ENCODE measurements at regions not wholly inside any gene's neighbourhood (a gene's known extent, or its start where the extent isn't known, plus 50 kb on each side); places are given as distances from the start of the nearest gene placed in this dataset.

DNA sequence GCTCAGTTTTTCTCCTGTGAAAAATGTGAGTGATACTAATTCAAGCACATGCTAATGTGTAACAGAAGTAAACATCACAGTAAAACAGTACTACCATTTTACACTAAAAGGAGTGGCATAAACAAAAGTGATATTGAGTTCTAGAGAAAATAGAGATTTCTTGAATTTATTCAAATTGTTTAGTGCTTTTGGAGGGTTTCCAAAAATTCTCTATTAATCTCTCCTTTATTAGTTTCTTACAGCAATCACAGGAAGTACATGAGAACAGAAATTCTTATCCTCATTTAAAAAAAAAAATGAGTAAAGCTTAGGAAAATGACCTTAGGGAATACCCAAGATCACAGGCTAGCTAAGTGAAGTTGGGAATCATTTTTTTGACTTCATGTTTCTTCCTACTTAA is 459.7 kb upstream of the GALNTL6 start:
- no peaks in the 10 kb centered on the region for H3K4me1 ChIP-seq (ENCODE audit: control insufficient read depth in 2 of 2, insufficient read depth in 2 of 2, low read length in 2 of 2)
- intact Hi-C loops (cut with micrococcal nuclease): no loop called here
- no peaks in the 10 kb centered on the region for H4K20me1 ChIP-seq (ENCODE audit: control insufficient read depth, insufficient read depth, low read length, poor library complexity, severe bottlenecking)
- H3K9ac ChIP-seq (ENCODE audit: low read length): no peak overlapping the region
- CTCF ChIA-PET: no interaction called here
- H3K79me2 ChIP-seq (ENCODE audit: control insufficient read depth, insufficient read depth, low read length): no peaks in the 10 kb centered on the region
- H3K27ac Mint-ChIP-seq: no peak overlapping the region
- H3K4me3 Mint-ChIP-seq: no peak overlapping the region
- no peak overlapping the region for H2AFZ ChIP-seq (ENCODE audit: insufficient read depth, low read depth, low read length, poor library complexity, severe bottlenecking)
- POLR2A ChIA-PET: no interaction called here
- H3K36me3 ChIP-seq (replicated peaks in 1 of 2; ENCODE audit: control extremely low read depth in 1 of 2, control insufficient read depth in 1 of 2, extremely low read depth in 1 of 2, insufficient read depth in 2 of 2, low read length in 1 of 2): no peaks in the 10 kb centered on the region
- H3K9me3 ChIP-seq (ENCODE audit: control extremely low read depth in 1 of 3, control insufficient read depth in 2 of 3, insufficient read depth in 1 of 3, low read length in 2 of 3): no peaks in the 10 kb centered on the region
- H3K4me1 Mint-ChIP-seq: no peaks in the 10 kb centered on the region
- H3K4me2 ChIP-seq (replicated peaks; ENCODE audit: low read depth, low read length, poor library complexity, severe bottlenecking): no peak overlapping the region
- DNase-seq: no peak
- H3K4me3 ChIP-seq (ENCODE audit: control extremely low read depth in 1 of 5, extremely low read depth in 1 of 5, insufficient read depth in 1 of 5, low read depth in 2 of 5, low read length in 4 of 5): no peak overlapping the region
- no peaks in the 10 kb centered on the region for H3K9me3 Mint-ChIP-seq (ENCODE audit: insufficient read depth)
- no peak for TF ChIP-seq CTCF (IDR thresholded peaks at IDR 0.05)
- TF ChIP-seq EZH2 (IDR thresholded peaks at IDR 0.05; ENCODE audit: borderline replicate concordance, insufficient read depth, low read depth, low read length, poor library complexity, severe bottlenecking): no peak
- no peak for ATAC-seq (ENCODE audit: low read depth)
- H3K27ac ChIP-seq (ENCODE audit: low read length in 2 of 2): no peak overlapping the region
- no peaks in the 10 kb centered on the region for H3K27me3 Mint-ChIP-seq
- H3K27me3 ChIP-seq (replicated peaks in 1 of 4; ENCODE audit: control extremely low read depth in 1 of 4, control insufficient read depth in 3 of 4, insufficient read depth in 4 of 4, low read length in 3 of 4): no peaks in the 10 kb centered on the region

DNA sequence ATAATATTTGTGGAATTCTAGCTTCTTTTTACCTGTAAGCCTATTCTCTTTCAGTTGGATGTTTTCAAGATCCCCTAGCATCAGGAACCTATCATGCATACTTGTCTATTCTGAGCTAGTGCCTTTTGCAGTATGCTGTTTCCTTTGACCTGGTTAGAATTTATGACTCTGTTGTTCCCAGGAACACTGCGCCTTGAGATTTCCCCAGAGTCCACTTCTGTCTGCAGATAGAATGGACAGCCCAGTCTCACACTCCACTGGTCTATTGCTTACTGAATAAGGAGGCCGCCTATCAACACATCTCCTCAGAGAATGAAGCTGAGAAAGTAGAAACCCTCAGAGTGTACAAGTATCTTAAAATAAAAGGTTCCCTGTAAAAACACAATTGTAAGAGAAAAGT is 465.1 kb upstream of the GALNTL6 start:
- Histone ChIP-seq H3K36me3 (replicated peaks in 1 of 2; ENCODE audit: control extremely low read depth in 1 of 2, control insufficient read depth in 1 of 2, extremely low read depth in 1 of 2, insufficient read depth in 2 of 2, low read length in 1 of 2) (no peaks in the 10 kb centered on the region), H3K27ac (ENCODE audit: low read length in 2 of 2) (no peak overlapping the region), H3K79me2 (ENCODE audit: control insufficient read depth, insufficient read depth, low read length) (no peaks in the 10 kb centered on the region), H3K9ac (ENCODE audit: low read length) (no peak overlapping the region), H3K9me3 (ENCODE audit: control extremely low read depth in 1 of 3, control insufficient read depth in 2 of 3, insufficient read depth in 1 of 3, low read length in 2 of 3) (no peaks in the 10 kb centered on the region), H2AFZ (ENCODE audit: insufficient read depth, low read depth, low read length, poor library complexity, severe bottlenecking) (no peak overlapping the region), H3K4me2 (replicated peaks; ENCODE audit: low read depth, low read length, poor library complexity, severe bottlenecking) (no peak overlapping the region), H3K4me1 (ENCODE audit: control insufficient read depth in 2 of 2, insufficient read depth in 2 of 2, low read length in 2 of 2) (no peaks in the 10 kb centered on the region), H3K27me3 (replicated peaks in 1 of 4; ENCODE audit: control extremely low read depth in 1 of 4, control insufficient read depth in 3 of 4, insufficient read depth in 4 of 4, low read length in 3 of 4) (no peaks in the 10 kb centered on the region), H4K20me1 (ENCODE audit: control insufficient read depth, insufficient read depth, low read length, poor library complexity, severe bottlenecking) (no peaks in the 10 kb centered on the region), H3K4me3 (ENCODE audit: control extremely low read depth in 1 of 5, extremely low read depth in 1 of 5, insufficient read depth in 1 of 5, low read depth in 2 of 5, low read length in 4 of 5) (no peak overlapping the region)
- WGBS (ENCODE audit: insufficient coverage): no CpG with 5 or more reads among the region's 2 CpGs
- POLR2A ChIA-PET: no interaction called here
- ATAC-seq (ENCODE audit: low read depth): no peak
- H3K9me3 Mint-ChIP-seq (ENCODE audit: insufficient read depth): no peaks in the 10 kb centered on the region
- no peak overlapping the region for H3K4me3 Mint-ChIP-seq
- TF ChIP-seq EZH2 (IDR thresholded peaks at IDR 0.05; ENCODE audit: borderline replicate concordance, insufficient read depth, low read depth, low read length, poor library complexity, severe bottlenecking) (no peak), CTCF (IDR thresholded peaks at IDR 0.05) (no peak)
- H3K27me3 Mint-ChIP-seq: no peaks in the 10 kb centered on the region
- intact Hi-C loops (cut with micrococcal nuclease): no loop called here
- H3K27ac Mint-ChIP-seq: no peak overlapping the region
- H3K4me1 Mint-ChIP-seq: no peaks in the 10 kb centered on the region
- CTCF ChIA-PET: no interaction called here
- DNase-seq: no peak
